Stomach (tissue), 4 donors: ENCODE measurements at regions not wholly inside any gene's neighbourhood (a gene's known extent, or its start where the extent isn't known, plus 50 kb on each side); places are given as distances from the start of the nearest gene placed in this dataset.

Experiments
- CTCF ChIP-seq, 7 experiments: fragments of 450-650 bp in 4 of 7; fragments of 200-600 bp in 3 of 7; sonication (generic) in 3 of 7; IDR thresholded peaks; one replicate each; pipeline ENCODE4 v1.5.1; 2016 to 2019; ENCODE audit warnings: antibody characterized with exemption in 7 of 7, control low read depth in 2 of 7, mild to moderate bottlenecking in 1 of 7
- POLR2A ChIP-seq, 4 donors: fragments of 450-650 bp; IDR thresholded peaks; one replicate each; pipeline ENCODE4 v1.6.1; 2016; ENCODE audit warnings: antibody characterized with exemption in 4 of 4, control low read depth in 2 of 4, mild to moderate bottlenecking in 1 of 4, moderate library complexity in 1 of 4
- POLR2AphosphoS5 ChIP-seq, 3 donors: sonication (generic); formaldehyde crosslinking; IDR thresholded peaks; one replicate each; pipeline ENCODE4 v1.6.1; 2016; ENCODE audit warnings: antibody characterized with exemption in 3 of 3

GRCh38 chr6:119499797-119500196, 150.2 kb upstream of the MAN1A1 start:
- TF ChIP-seq CTCF (IDR thresholded peaks at IDR 0.05), result no peak
- no peak for TF ChIP-seq POLR2A (IDR thresholded peaks at IDR 0.05)
- no peak for TF ChIP-seq POLR2AphosphoS5 (IDR thresholded peaks at IDR 0.05)
